Gastrocnemius medialis (tissue), 4 donors: ENCODE measurements at regions not wholly inside any gene's neighbourhood (a gene's known extent, or its start where the extent isn't known, plus 50 kb on each side); places are given as distances from the start of the nearest gene placed in this dataset.

ENCODE experiments used
- ATAC-seq, 2 donors: fragments of 150-250 bp; one replicate each; pipeline ENCODE4 v1.9.1; 2016
- DNase-seq, 2 donors: peaks; one replicate each; pipeline ENCODE4 v3.0.0-alpha.2; 2019
- H3K27ac ChIP-seq, 4 donors: fragments of 200-600 bp; sonication (generic); 1 replicate in 1 of 4; 2 replicates in 3 of 4; pipeline ENCODE4 v1.5.1; 2016 to 2018; ENCODE audit warnings: mild to moderate bottlenecking in 2 of 4, moderate library complexity in 1 of 4
- H3K27me3 ChIP-seq, 3 donors: fragments of 200-600 bp; sonication (generic) in 2 of 3; 1 replicate in 1 of 3; 2 replicates in 2 of 3; pipeline versions ENCODE4 v1.5.1 to v1.6.0; 2016 to 2019; ENCODE audit warnings: mild to moderate bottlenecking in 1 of 3, moderate library complexity in 1 of 3
- H3K36me3 ChIP-seq, 2 donors: fragments of 200-600 bp; sonication (generic) in 1 of 2; one replicate each; pipeline ENCODE4 v1.5.1; 2017 to 2018
- H3K4me1 ChIP-seq, 2 donors: fragments of 200-600 bp; sonication (generic) in 1 of 2; one replicate each; pipeline ENCODE4 v1.5.1; 2016 to 2017; ENCODE audit warnings: mild to moderate bottlenecking in 2 of 2
- H3K4me3 ChIP-seq, 4 donors: fragments of 200-600 bp; sonication (generic) in 3 of 4; 1 replicate in 1 of 4; 2 replicates in 3 of 4; pipeline ENCODE4 v1.5.1; 2016 to 2019; ENCODE audit warnings: mild to moderate bottlenecking in 2 of 4
- H3K9me3 ChIP-seq, 3 donors: fragments of 200-600 bp; sonication (generic) in 2 of 3; 1 replicate in 1 of 3; 2 replicates in 2 of 3; pipeline ENCODE4 v1.5.1; 2016 to 2019
- POLR2A ChIP-seq, 2 donors: fragments of 450-650 bp; IDR thresholded peaks; one replicate each; pipeline ENCODE4 v1.6.1; 2017; ENCODE audit warnings: antibody characterized with exemption in 2 of 2, mild to moderate bottlenecking in 2 of 2, moderate library complexity in 2 of 2
- in situ Hi-C, 4 donors: fragments of 200-750 bp; cut with MboI; loops; one replicate each; pipeline versions ENCODE4 v1.15.0 to v1.8.0; 2017; ENCODE audit warnings: low sequenced_read_pairs in 4 of 4
- intact Hi-C: fragments of 100-400 bp; cut with DNase I; formaldehyde crosslinking; loops from one replicate; pipeline ENCODE4 v1.15.1; 2023; ENCODE audit warnings: low total_unique reads
- TF ChIP-seq, protein P1 (sequence below), 5 experiments: fragments of 450-650 bp in 3 of 5; fragments of 200-600 bp in 2 of 5; sonication (generic) in 2 of 5; IDR thresholded peaks in 4 of 5; conservative IDR thresholded peaks in 1 of 5; 1 replicate in 4 of 5; 2 replicates in 1 of 5; pipeline ENCODE4 v1.5.1; 2016 to 2019; ENCODE audit warnings: antibody characterized with exemption in 5 of 5, mild to moderate bottlenecking in 3 of 5, moderate library complexity in 3 of 5

GRCh38 chr9:105833271-105833975 is 139.1 kb downstream of the TMEM38B start:
- TF ChIP-seq, protein P1, sequence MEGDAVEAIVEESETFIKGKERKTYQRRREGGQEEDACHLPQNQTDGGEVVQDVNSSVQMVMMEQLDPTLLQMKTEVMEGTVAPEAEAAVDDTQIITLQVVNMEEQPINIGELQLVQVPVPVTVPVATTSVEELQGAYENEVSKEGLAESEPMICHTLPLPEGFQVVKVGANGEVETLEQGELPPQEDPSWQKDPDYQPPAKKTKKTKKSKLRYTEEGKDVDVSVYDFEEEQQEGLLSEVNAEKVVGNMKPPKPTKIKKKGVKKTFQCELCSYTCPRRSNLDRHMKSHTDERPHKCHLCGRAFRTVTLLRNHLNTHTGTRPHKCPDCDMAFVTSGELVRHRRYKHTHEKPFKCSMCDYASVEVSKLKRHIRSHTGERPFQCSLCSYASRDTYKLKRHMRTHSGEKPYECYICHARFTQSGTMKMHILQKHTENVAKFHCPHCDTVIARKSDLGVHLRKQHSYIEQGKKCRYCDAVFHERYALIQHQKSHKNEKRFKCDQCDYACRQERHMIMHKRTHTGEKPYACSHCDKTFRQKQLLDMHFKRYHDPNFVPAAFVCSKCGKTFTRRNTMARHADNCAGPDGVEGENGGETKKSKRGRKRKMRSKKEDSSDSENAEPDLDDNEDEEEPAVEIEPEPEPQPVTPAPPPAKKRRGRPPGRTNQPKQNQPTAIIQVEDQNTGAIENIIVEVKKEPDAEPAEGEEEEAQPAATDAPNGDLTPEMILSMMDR (IDR thresholded peaks at IDR 0.05 in 4 of 5, conservative IDR thresholded peaks at IDR 0.05 in 1 of 5) = no peak
- no peak for TF ChIP-seq POLR2A (IDR thresholded peaks at IDR 0.05)
- intact Hi-C loops (no loop called here), in situ Hi-C loops (no loop called here)
- H3K4me3 ChIP-seq = no peak overlapping the region
- no peak overlapping the region for H3K27ac ChIP-seq
- H3K9me3 ChIP-seq = no peaks in the 10 kb centered on the region
- DNase-seq (no peak), ATAC-seq (no peak)
- peaks cover 0 to 11% of the 10 kb centered on the region in 2 donors for H3K4me1 ChIP-seq
- no peaks in the 10 kb centered on the region for H3K27me3 ChIP-seq
- no peaks in the 10 kb centered on the region for H3K36me3 ChIP-seq

GRCh38 chr9:105834404-105834803 is 140.1 kb downstream of the TMEM38B start:
- Histone ChIP-seq H3K27ac (no peak overlapping the region), H3K36me3 (no peaks in the 10 kb centered on the region), H3K4me3 (no peak overlapping the region), H3K4me1 (peaks cover 0 to 11% of the 10 kb centered on the region in 2 donors), H3K9me3 (no peaks in the 10 kb centered on the region), H3K27me3 (no peaks in the 10 kb centered on the region)
- in situ Hi-C loops (no loop called here), intact Hi-C loops (no loop called here)
- DNase-seq = no peak
- TF ChIP-seq, protein P1 (IDR thresholded peaks at IDR 0.05 in 4 of 5, conservative IDR thresholded peaks at IDR 0.05 in 1 of 5) = no peak
- TF ChIP-seq POLR2A (IDR thresholded peaks at IDR 0.05) = no peak
- no peak for ATAC-seq

DNA sequence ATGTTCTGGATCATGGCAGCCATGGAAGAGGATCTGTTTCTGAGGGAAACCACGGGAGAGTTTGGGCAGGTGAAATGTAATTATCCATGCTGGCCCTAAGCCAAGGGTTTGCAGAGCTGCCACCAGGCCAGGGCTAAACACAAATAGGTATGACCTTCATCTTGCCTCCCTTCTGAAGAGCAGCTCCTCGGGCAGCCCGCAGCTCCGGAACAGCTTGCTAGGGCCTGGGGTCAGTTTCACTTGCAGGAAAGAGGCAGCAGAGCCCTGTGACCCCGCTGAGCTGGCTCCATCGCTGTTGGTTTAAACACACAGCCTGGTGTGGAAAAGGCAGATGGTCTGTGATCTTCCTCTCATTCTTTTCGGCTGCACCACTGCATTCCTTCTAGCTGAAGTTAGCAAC is 141.4 kb downstream of the TMEM38B start:
- no peak for TF ChIP-seq POLR2A (IDR thresholded peaks at IDR 0.05)
- TF ChIP-seq, protein P1 (IDR thresholded peaks at IDR 0.05 in 4 of 5, conservative IDR thresholded peaks at IDR 0.05 in 1 of 5) = no peak
- Histone ChIP-seq H3K4me1 (peaks cover 0 to 11% of the 10 kb centered on the region in 2 donors), H3K36me3 (no peaks in the 10 kb centered on the region), H3K27ac (no peak overlapping the region), H3K4me3 (no peak overlapping the region), H3K27me3 (no peaks in the 10 kb centered on the region), H3K9me3 (no peaks in the 10 kb centered on the region)
- intact Hi-C loops (no loop called here), in situ Hi-C loops (no loop called here)
- ATAC-seq = peak in 1 of 2 donors; percentile 46
- peak in 1 of 2 donors; percentile 20 for DNase-seq

GRCh38 chr9:105836936-105837660 is 142.8 kb downstream of the TMEM38B start:
- Histone ChIP-seq H3K36me3 (no peaks in the 10 kb centered on the region), H3K27me3 (no peaks in the 10 kb centered on the region), H3K9me3 (no peaks in the 10 kb centered on the region), H3K27ac (no peak overlapping the region), H3K4me1 (peaks cover 0 to 11% of the 10 kb centered on the region in 2 donors), H3K4me3 (no peak overlapping the region)
- TF ChIP-seq, protein P1 (IDR thresholded peaks at IDR 0.05 in 4 of 5, conservative IDR thresholded peaks at IDR 0.05 in 1 of 5) = no peak
- no peak for TF ChIP-seq POLR2A (IDR thresholded peaks at IDR 0.05)
- DNase-seq (no peak), ATAC-seq (no peak)
- intact Hi-C loops = no loop called here
- in situ Hi-C loops = no loop called here
